CD14-positive monocyte (primary cell): ENCODE measurements at regions not wholly inside any gene's neighbourhood (a gene's known extent, or its start where the extent isn't known, plus 50 kb on each side); places are given as distances from the start of the nearest gene placed in this dataset.
A peak's percentile ranks its signal among the peaks of the same experiment; 100 is the strongest.

Source experiments
- DNase-seq, 3 donors: peaks; one replicate each; pipeline ENCODE4 v3.0.0-alpha.2; 2011 to 2022
- H2AFZ ChIP-seq: 2 replicates; pipeline ENCODE4 v1.6.0; 2012; ENCODE audit warnings: mild to moderate bottlenecking, low read depth, low read length, inconsistent platforms; ENCODE audit not compliant: insufficient read depth, poor library complexity, severe bottlenecking
- H3K27ac ChIP-seq, 2 donors: 1 replicate in 1 of 2; 2 replicates in 1 of 2; pipeline ENCODE4 v1.5.1; 2012 to 2013; ENCODE audit warnings: low read length in 2 of 2, control low read depth in 1 of 2, inconsistent platforms in 1 of 2, low read depth in 1 of 2, mild to moderate bottlenecking in 1 of 2
- H3K27me3 ChIP-seq, 2 donors: one replicate each; pipeline versions ENCODE4 v1.6.0 to v1.6.1; 2011 to 2013; ENCODE audit warnings: low read length in 2 of 2; ENCODE audit not compliant: control insufficient read depth in 2 of 2, insufficient read depth in 2 of 2
- H3K36me3 ChIP-seq, 2 donors: replicated peaks in 1 of 2; 1 replicate in 1 of 2; 2 replicates in 1 of 2; pipeline versions ENCODE4 v1.5.1 to v1.6.1; 2012 to 2013; ENCODE audit warnings: low read length in 2 of 2, control low read depth in 1 of 2, inconsistent platforms in 1 of 2, mild to moderate bottlenecking in 1 of 2; ENCODE audit not compliant: insufficient read depth in 2 of 2, control insufficient read depth in 1 of 2
- H3K4me1 ChIP-seq, 2 donors: 1 replicate in 1 of 2; 2 replicates in 1 of 2; pipeline versions ENCODE4 v1.5.1 to v1.6.1; 2012 to 2013; ENCODE audit warnings: low read length in 2 of 2, control low read depth in 1 of 2, inconsistent platforms in 1 of 2, mild to moderate bottlenecking in 1 of 2, moderate library complexity in 1 of 2; ENCODE audit not compliant: insufficient read depth in 2 of 2, control insufficient read depth in 1 of 2
- H3K4me2 ChIP-seq: replicated peaks from 2 replicates; pipeline ENCODE3; 2012; ENCODE audit warnings: low read length, moderate library complexity, mild to moderate bottlenecking; ENCODE audit not compliant: poor library complexity, severe bottlenecking; ENCODE audit errors: extremely low read depth
- H3K4me3 ChIP-seq, 3 experiments: fragments of 200-600 bp in 1 of 3; sonication (generic) in 1 of 3; replicated peaks in 1 of 3; 1 replicate in 2 of 3; 2 replicates in 1 of 3; pipeline ENCODE4 v1.5.1; 2011 to 2013; ENCODE audit warnings: low read length in 3 of 3, mild to moderate bottlenecking in 3 of 3, control low read depth in 2 of 3, low read depth in 2 of 3, inconsistent platforms in 1 of 3, moderate library complexity in 1 of 3
- H3K79me2 ChIP-seq: 2 replicates; pipeline ENCODE4 v1.6.0; 2012; ENCODE audit warnings: mild to moderate bottlenecking, control low read depth, inconsistent platforms, low read length, moderate library complexity; ENCODE audit not compliant: insufficient read depth
- H3K9ac ChIP-seq: 2 replicates; pipeline ENCODE4 v1.6.0; 2017; ENCODE audit warnings: low read length, mild to moderate bottlenecking; ENCODE audit not compliant: insufficient read depth, poor library complexity, severe bottlenecking
- H3K9me3 ChIP-seq, 2 donors: replicated peaks in 1 of 2; 1 replicate in 1 of 2; 2 replicates in 1 of 2; pipeline versions ENCODE4 v1.5.1 to v1.6.1; 2012 to 2013; ENCODE audit warnings: low read length in 2 of 2, control low read depth in 1 of 2; ENCODE audit not compliant: control insufficient read depth in 1 of 2, insufficient read depth in 1 of 2
- H4K20me1 ChIP-seq: 2 replicates; pipeline ENCODE4 v1.6.0; 2012; ENCODE audit warnings: mild to moderate bottlenecking, low read length, control low read depth, moderate library complexity; ENCODE audit not compliant: insufficient read depth
- H3K27ac Mint-ChIP-seq, 7 donors: one replicate each; pipeline ENCODE4 v1.8.0; 2020; ENCODE audit warnings: mild to moderate bottlenecking in 7 of 7, mixed read lengths in 7 of 7, moderate library complexity in 6 of 7, inconsistent platforms in 2 of 7
- H3K27me3 Mint-ChIP-seq, 3 donors: one replicate each; pipeline ENCODE4 v1.8.0; 2021 to 2022; ENCODE audit warnings: low read depth in 3 of 3, mild to moderate bottlenecking in 3 of 3, mixed read lengths in 3 of 3, moderate library complexity in 3 of 3, inconsistent platforms in 1 of 3
- H3K36me3 Mint-ChIP-seq, 2 donors: one replicate each; pipeline ENCODE4 v1.8.0; 2020; ENCODE audit warnings: mixed read lengths in 2 of 2, inconsistent platforms in 1 of 2, mild to moderate bottlenecking in 1 of 2
- H3K4me1 Mint-ChIP-seq: one replicate; pipeline ENCODE4 v1.8.0; 2020; ENCODE audit warnings: mild to moderate bottlenecking, mixed read lengths
- H3K4me3 Mint-ChIP-seq, 2 donors: one replicate each; pipeline ENCODE4 v1.8.0; 2020; ENCODE audit warnings: mild to moderate bottlenecking in 2 of 2, mixed read lengths in 2 of 2, moderate library complexity in 1 of 2
- H3K9me3 Mint-ChIP-seq, 7 donors: one replicate each; pipeline ENCODE4 v1.8.0; 2020 to 2022; ENCODE audit warnings: mixed read lengths in 7 of 7, mild to moderate bottlenecking in 6 of 7, moderate library complexity in 6 of 7, inconsistent platforms in 2 of 7
- WGBS: methylation state at CpG from one replicate; pipeline ENCODE4 v1.1.5; 2013; ENCODE audit warnings: missing lambda C conversion rate; ENCODE audit not compliant: insufficient coverage; 5-methylcytosine and 5-hydroxymethylcytosine counted together
- intact Hi-C, 2 donors: fragments of 100-400 bp; cut with micrococcal nuclease; formaldehyde crosslinking; loops; one replicate each; pipeline versions ENCODE4 v1.15.0 to v1.15.1; 2023
- TF ChIP-seq, protein P1 (sequence below): fragments of 200-600 bp; IDR thresholded peaks from one replicate; pipeline ENCODE4 v1.8.0; 2022; ENCODE audit warnings: antibody characterized with exemption, mild to moderate bottlenecking

DNA sequence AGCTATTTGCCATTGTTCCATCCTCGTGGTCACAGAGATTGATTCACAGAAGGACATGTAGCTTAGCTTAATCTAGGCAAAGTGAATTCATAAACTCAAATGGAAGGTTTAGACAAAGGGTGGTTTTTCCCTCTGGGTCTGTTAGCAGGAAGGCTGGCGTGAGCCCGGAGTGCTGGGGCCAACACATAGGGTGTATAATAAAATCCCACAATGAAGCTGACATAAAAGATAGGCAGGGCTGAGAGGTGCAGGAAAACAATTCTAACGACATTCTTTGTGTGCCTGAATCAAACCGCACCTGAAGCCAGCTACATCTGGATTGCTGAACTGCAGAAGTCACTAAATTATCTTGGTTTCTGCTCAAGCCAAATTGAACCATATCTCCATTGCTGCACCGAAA lies 173.9 kb downstream of the MAF start:
- Mint-ChIP-seq H3K36me3 (no peaks in the 10 kb centered on the region), H3K4me1 (peaks cover 5% of the 10 kb centered on the region), H3K27me3 (peaks cover 5 to 6% (median 6%) of the 10 kb centered on the region in 3 donors), H3K9me3 (no peaks in the 10 kb centered on the region), H3K4me3 (no peak overlapping the region), H3K27ac (no peak overlapping the region)
- Histone ChIP-seq H3K36me3 (no peaks in the 10 kb centered on the region), H3K4me1 (peaks cover 0 to 7% of the 10 kb centered on the region in 2 donors), H3K4me2 (no peak overlapping the region), H3K27ac (no peak overlapping the region), H3K79me2 (no peaks in the 10 kb centered on the region), H3K9me3 (no peaks in the 10 kb centered on the region), H4K20me1 (no peaks in the 10 kb centered on the region), H3K27me3 (no peaks in the 10 kb centered on the region), H2AFZ (no peak overlapping the region), H3K9ac (no peak overlapping the region), H3K4me3 (no peak overlapping the region)
- no peak for DNase-seq
- WGBS, result 97% methylated on average over 3 of the region's 6 CpGs
- TF ChIP-seq, protein P1, sequence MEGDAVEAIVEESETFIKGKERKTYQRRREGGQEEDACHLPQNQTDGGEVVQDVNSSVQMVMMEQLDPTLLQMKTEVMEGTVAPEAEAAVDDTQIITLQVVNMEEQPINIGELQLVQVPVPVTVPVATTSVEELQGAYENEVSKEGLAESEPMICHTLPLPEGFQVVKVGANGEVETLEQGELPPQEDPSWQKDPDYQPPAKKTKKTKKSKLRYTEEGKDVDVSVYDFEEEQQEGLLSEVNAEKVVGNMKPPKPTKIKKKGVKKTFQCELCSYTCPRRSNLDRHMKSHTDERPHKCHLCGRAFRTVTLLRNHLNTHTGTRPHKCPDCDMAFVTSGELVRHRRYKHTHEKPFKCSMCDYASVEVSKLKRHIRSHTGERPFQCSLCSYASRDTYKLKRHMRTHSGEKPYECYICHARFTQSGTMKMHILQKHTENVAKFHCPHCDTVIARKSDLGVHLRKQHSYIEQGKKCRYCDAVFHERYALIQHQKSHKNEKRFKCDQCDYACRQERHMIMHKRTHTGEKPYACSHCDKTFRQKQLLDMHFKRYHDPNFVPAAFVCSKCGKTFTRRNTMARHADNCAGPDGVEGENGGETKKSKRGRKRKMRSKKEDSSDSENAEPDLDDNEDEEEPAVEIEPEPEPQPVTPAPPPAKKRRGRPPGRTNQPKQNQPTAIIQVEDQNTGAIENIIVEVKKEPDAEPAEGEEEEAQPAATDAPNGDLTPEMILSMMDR, result no peak
- intact Hi-C loops, result no loop called here

DNA sequence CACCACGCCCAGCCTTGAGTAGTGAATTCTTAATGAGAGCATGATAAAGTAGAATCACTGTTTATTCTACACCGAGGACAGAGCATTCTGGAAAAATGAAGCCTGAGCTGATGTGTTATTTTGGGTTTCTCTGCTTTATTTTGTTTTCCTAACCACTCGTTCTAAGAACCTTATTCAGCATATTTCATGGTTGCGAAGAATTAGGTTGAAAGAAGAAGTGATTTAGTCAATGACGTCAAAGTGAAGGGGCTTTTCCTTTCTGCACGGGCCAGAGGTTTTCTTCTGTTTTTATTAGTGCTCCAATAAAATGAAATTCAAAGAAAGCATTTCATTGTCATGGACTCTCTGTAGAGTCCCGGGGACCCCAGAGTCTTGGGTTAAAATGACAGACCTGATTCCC lies 178.5 kb downstream of the MAF start:
- TF ChIP-seq, protein P1, result no peak
- Histone ChIP-seq H3K9me3 (no peaks in the 10 kb centered on the region), H2AFZ (no peak overlapping the region), H3K4me1 (peaks cover 31 to 40% of the 10 kb centered on the region in 2 donors), H3K36me3 (no peaks in the 10 kb centered on the region), H3K27me3 (no peaks in the 10 kb centered on the region), H4K20me1 (no peaks in the 10 kb centered on the region), H3K4me2 (no peak overlapping the region), H3K27ac (no peak overlapping the region), H3K79me2 (no peaks in the 10 kb centered on the region), H3K4me3 (no peak overlapping the region), H3K9ac (no peak overlapping the region)
- H3K4me1 Mint-ChIP-seq, result peaks cover 40% of the 10 kb centered on the region
- intact Hi-C loops, result no loop called here
- H3K27me3 Mint-ChIP-seq, result peaks cover 0 to 5% (median 0%) of the 10 kb centered on the region in 3 donors
- no peaks in the 10 kb centered on the region for H3K36me3 Mint-ChIP-seq
- peak; percentile 18 to 54 (median 28) for DNase-seq
- peaks cover 0 to 2% (median 0%) of the 10 kb centered on the region in 7 donors for H3K9me3 Mint-ChIP-seq
- no peak overlapping the region for H3K4me3 Mint-ChIP-seq
- 54% methylated on average over 4 of the region's 7 CpGs for WGBS
- H3K27ac Mint-ChIP-seq, result peak overlapping the region in 5 of 7 donors; percentile 8 to 79 (median 44)
